HG02763 (cell line): ENCODE measurements at regions not wholly inside any gene's neighbourhood (a gene's known extent, or its start where the extent isn't known, plus 50 kb on each side); places are given as distances from the start of the nearest gene placed in this dataset.
"Not testable (repeated sequence)": the region's sequence is repeated elsewhere in the genome, so short reads cannot be mapped to it uniquely, and the experiment has no call there.

Experiments used
- ATAC-seq: cut with Tn5 transposase; IDR thresholded peaks from one replicate; pipeline ENCODE4 v1.9.1; 2021; ENCODE audit warnings: mild to moderate bottlenecking, moderate library complexity; ENCODE audit not compliant: unreplicated experiment

- no peak for ATAC-seq
These were observed 1522.9 kb downstream of the PCDH18 start for GRCh38 chr4:136009258-136009832.

DNA sequence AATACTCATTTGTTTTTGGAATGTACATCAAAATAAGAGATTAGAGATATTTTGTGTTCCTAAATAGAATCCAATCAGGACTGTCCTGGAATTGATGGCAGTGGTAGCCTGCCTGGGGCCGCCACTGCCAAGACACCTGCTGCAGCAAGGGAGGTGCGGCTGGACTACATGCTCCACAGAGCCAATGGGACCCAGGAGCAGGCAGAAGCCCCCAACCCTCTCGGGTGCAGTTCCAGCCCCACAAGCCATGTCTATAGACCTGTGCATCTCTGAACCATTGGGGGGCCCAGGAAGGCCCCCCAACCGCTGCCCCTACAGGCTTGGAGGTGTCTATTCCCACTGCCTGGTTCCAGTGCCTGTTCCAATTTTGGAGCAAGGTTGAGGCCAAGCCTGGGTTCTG lies 1524.3 kb downstream of the PCDH18 start:
- ATAC-seq: no peak

- ATAC-seq: no peak
These were observed 1530.0 kb downstream of the PCDH18 start for GRCh38 chr4:136002316-136002715.

DNA sequence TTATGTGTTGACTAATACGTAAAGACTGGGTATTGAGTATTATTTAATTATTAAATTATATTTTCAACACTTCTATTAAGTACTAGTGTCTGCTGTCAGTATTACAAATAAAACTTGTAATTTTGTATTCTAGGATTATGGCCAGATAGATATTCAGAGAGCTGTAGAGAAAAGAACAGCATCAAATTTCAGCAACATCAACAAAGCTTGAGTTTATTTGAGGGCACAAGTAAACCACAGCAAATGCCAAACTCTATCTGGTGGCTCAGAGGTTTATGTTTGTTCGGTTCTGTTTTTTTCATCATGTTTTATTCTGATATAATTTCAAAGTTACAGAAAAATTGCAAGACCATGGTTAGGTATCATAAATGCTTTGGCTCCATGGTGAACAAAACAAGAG lies 1530.5 kb downstream of the PCDH18 start:
- no peak for ATAC-seq

DNA sequence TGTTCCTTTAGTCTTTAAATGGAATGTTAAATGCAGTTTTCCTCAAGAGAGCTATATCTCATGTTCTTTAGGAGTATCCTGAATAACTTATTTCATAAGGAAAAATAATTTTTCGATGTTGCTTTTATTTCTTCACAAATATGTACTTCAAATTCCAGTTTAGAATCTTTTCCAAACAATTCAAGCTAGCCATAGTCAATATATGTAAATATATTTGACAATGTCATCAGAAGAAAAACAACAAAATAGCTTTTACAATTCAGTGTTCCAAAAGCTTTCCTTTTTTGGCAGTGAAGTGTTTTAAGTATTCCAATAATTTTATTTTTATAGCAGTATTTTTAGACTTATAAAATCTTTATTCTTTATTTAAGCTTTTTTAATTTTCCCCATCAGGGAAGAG lies 1532.0 kb downstream of the PCDH18 start:
- no peak for ATAC-seq

GRCh38 chr4:135994360-135994759 lies 1537.9 kb downstream of the PCDH18 start:
- no peak for ATAC-seq

GRCh38 chr4:135976860-135977259 lies 1555.4 kb downstream of the PCDH18 start:
- ATAC-seq: no peak

DNA sequence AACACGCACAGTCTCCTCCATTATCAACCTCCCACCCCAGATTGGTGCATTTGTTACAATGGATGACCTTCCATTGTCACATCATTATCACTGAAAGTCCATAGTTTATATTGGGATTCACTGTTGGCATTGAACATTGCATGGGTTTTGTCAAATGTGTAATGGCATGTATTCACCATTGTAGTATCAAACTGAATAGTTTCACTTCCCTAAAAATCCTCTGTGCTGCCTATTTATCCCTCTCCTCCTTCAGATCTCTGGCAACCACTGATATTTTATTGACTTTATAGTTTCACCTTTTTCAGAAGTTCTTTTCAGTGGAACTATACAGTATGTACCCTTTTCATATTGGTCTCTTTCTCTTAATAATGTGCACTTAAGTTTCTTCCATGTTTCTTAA lies 1565.4 kb downstream of the PCDH18 start:
- ATAC-seq: no peak

- no peak for ATAC-seq
These were observed 1569.3 kb downstream of the PCDH18 start for GRCh38 chr4:135963009-135963408.

- ATAC-seq: no peak
These were observed 1582.4 kb downstream of the PCDH18 start for GRCh38 chr4:135949931-135950330.

GRCh38 chr4:135948797-135949196 lies 1583.5 kb downstream of the PCDH18 start:
- no peak for ATAC-seq

- ATAC-seq: no peak
These were observed 1590.6 kb downstream of the PCDH18 start for GRCh38 chr4:135941671-135942070.

- ATAC-seq: no peak
These were observed 1598.3 kb downstream of the PCDH18 start for GRCh38 chr4:135934026-135934425.

GRCh38 chr4:135927651-135928050 lies 1604.6 kb downstream of the PCDH18 start:
- no peak for ATAC-seq

GRCh38 chr4:135921081-135921480 lies 1611.2 kb downstream of the PCDH18 start:
- ATAC-seq: no peak

- no peak for ATAC-seq
These were observed 1615.3 kb downstream of the PCDH18 start for GRCh38 chr4:135917011-135917410.

DNA sequence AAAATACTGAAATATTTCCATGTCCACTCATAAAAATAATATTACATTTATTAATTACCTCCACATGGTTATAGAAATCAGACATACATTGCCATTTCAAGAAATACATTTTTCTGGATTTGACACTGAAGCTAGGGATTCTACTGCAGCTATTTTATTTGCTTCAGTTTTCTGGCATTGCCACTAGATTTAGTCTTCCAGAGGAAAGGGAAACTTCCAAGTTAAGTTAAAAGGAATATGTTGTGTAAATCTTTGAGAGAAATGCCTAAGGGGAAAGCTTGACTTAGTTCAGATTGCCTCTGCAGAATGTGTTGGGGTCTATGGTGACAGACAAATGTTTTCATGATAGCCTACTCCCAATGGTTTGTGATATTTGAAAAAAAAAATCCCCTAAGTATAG lies 1631.3 kb downstream of the PCDH18 start:
- ATAC-seq: no peak

DNA sequence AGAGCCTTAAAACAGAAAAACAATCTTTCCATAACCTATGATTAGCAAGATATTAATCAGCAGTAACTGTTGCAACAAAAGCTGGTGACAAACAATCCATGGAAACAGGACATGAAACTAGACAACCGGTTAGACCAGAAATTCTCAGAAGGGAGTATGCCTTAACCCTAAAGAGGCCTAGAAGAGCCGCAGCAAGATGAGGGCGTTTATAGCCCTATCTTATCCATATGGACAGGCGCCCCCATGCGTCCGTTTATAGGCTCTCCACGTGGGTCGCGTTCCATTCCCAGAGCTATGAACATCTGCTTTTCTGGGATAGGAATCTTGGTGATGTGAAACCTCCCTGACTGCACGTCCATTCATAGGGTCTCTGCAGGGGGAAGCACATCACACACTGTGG lies 1662.7 kb upstream of the PABPC4L start:
- not testable (repeated sequence) for ATAC-seq

- no peak for ATAC-seq
These were observed 1639.2 kb upstream of the PABPC4L start for GRCh38 chr4:135840781-135841180.

GRCh38 chr4:135839712-135840111 lies 1638.1 kb upstream of the PABPC4L start:
- ATAC-seq: no peak

DNA sequence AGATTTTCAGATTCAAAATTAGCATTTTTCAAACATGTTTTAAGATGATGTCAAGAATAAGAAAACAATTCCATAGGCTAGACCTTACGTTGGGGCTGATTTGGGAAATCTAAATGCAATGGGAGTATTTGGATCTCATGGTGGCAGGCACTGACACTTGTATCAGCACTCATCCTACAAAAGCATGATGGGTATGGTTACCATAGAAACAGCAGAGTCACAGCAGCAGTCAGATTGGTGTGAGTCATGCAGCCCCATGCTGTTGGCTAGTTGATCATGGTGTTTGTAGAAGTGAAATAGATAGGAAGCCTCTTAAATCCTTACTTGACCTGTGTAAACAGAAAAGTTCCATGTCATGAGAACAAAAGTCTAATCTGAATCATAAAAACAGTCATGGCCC lies 1637.3 kb upstream of the PABPC4L start:
- no peak for ATAC-seq

DNA sequence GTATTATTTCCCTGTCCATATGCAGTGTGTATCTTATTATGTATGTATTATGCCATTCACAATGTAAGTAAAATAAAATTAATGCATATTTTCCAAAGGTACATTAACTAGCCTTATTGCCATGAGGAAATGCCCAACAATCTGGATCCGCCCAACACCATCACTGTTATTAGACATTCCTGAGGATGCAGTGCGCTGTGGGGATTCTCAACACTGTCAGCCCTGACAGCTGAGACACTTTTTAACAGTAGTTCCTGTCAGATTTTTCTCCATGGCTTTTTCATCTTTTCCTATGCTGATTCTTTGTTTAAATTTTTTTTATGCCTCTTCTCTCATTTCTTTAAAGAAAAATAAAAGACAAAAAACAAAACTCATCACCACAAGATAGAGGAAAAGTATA lies 1632.9 kb upstream of the PABPC4L start:
- no peak for ATAC-seq

- ATAC-seq: no peak
These were observed 1631.9 kb upstream of the PABPC4L start for GRCh38 chr4:135833529-135833928.
